Activated T-helper 9 cell treated with anti-CD3 and anti-CD28 coated beads, Interleukin-2, amount 50 U/mL, for 16 hours (primary cell): ENCODE measurements at regions not wholly inside any gene's neighbourhood (a gene's known extent, or its start where the extent isn't known, plus 50 kb on each side); places are given as distances from the start of the nearest gene placed in this dataset.

ENCODE experiments used
- DNase-seq: peaks from one replicate; pipeline ENCODE4 v3.0.0-alpha.2; 2020; ENCODE audit warnings: low read depth

DNA sequence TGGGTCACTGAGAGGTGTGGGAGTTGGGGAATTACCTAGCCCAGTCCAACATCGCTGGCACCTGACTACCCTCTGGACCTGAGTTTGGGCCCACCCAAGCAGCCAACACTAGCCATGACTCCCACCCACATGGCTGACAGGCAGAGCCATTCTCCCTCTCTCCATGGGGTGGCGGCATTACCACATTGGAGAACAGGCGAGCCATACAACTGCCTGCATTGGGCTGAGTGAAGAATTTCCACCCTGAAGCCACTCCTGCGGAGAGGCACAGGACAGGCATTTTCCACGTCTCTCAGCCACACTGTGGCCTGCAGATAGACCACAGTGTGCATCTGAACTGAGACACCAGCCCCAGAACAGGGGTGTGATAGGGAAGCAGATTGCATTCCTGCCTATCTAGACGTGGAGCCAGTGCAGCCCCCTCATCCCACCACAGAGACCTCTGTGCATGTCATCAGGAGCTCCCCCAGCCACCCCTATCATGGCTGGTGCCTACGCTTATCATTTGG, 58.2 kb upstream of the ANTXRL start:
- no peak for DNase-seq

DNA sequence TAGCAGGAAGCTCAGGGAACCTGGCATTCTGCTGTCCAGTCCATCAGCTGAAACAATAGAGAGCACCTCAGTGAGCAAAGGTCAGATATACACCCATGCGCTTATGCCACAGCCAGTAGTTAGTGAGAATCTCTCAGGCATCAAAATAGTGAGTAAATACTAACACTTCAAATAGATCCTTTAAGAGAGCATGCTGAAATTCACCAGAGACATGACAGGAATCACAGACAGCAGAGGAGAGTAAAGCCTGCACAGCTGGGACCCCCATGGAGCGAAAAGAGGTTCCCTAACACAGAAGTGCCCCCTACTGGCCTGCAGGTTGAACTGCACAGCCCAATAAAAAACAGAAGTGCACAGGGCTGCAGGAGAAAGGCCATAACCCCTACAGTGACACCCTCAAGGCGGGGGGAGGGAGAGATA, 57.6 kb upstream of the ANTXRL start:
- DNase-seq, result no peak

DNA sequence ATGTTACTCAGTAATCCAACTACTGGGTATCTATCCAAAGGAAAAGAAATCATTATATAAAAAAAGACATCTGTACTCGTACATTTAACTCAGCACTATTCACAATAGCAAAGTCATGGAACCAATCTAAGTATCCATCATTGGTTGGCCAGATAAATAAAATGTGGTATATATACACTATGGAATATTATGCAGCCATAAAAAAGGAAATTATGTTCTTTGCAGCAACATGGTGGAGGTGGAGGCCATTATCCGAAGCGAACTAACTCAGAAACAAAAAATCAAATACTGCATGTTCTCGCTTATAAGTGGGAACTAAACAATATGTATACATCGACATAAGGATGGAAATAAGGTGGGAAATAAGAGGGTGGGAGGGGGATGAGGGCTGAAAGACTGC, 56.2 kb upstream of the ANTXRL start:
- DNase-seq, result no peak

DNA sequence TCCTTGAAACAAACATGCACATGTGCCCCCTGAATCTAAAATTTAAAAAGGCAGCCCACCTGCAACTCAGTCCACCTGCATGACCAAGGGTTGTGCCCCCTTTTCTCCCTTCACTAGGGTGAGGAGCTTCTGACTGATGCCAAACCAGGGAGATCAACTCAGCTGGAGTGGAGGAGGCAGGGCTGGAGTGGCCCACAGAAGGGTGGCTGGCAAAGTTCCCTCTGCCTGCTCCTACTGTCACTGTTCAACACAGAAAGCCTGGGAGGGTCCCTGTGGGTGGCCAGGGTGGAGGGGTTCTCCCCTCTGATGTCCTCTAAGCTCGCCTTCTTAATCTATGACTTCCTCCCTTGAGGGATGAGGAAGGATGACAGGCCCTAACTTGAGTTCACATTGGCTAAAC, 55.7 kb upstream of the ANTXRL start:
- no peak for DNase-seq

DNA sequence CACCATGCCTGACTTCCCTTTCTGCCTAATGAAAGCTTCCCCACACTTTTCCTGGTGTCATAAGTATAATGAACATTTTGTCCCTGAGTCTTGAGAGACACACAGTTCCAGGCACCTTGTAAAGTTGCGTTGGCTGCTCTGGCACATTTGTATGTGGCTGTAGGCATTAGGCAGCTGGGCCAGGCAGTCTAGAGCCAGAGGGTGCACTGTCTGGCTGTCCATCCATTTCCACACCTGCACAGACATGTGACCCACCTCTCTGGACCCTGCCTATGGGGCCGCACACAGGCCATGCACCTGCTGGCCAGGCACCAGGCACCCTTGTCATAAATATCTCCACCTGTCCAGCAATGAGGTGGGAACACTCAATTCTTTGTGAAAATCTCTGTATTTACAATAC, 54.7 kb upstream of the ANTXRL start:
- DNase-seq, result no peak

DNA sequence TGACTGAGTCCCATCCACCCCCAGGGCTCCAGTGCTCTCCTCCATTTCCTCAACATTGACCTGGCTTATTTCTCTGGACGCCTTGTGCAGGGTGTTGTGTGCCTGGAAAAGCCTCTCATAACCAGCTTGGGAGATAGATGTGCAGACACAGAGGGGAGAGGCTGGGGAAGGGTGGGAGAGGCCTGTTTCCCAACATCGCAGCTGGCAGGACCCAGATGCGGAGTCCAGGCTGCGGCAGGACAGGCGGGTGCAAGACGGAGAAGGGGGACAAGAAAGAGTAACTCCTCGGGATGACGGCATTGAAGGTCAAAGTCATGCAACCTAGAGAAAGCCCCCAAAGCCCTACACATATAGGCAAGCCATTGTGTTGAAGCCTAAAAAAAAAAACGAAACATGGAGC, 54.1 kb upstream of the ANTXRL start:
- no peak for DNase-seq

DNA sequence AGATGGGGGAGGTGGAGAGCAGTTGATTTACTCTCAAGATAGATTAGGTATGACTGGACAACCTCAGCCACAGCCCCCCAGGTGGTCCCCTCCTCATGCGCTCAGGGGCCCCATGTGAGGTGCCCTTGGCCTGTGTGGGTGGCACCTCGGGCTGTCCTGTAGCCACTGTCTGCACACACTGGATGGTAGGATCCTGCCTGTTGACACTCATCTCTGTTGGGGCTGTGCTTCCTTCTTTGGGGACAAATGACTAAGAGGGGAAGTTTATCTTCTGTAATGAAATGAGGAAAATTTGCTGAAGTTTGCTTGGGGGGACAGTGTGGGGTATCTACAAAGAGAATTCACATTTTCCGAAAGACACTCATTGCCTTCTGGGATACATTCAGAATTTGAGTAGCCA, 53.6 kb upstream of the ANTXRL start:
- no peak for DNase-seq

DNA sequence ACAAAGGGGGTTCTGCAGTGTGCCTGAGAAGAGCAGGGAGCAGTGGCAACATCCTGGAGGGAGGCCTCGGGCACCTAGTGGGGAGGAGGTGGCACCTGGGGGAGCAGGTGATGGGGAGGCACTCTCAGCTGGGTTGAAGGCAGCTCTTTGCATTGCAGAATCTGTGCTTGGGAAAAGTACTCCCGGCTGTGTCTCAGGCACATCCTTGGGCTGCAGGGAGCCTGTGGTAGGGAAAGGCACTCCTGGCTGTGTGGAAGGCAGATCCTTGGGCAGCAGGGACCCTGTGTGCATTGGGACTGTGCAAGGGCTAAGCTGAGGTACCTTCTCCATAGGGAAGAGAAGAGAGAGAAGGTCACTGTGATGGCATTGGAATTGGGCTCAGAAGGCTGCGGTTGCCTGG, 52.8 kb upstream of the ANTXRL start:
- DNase-seq, result no peak

DNA sequence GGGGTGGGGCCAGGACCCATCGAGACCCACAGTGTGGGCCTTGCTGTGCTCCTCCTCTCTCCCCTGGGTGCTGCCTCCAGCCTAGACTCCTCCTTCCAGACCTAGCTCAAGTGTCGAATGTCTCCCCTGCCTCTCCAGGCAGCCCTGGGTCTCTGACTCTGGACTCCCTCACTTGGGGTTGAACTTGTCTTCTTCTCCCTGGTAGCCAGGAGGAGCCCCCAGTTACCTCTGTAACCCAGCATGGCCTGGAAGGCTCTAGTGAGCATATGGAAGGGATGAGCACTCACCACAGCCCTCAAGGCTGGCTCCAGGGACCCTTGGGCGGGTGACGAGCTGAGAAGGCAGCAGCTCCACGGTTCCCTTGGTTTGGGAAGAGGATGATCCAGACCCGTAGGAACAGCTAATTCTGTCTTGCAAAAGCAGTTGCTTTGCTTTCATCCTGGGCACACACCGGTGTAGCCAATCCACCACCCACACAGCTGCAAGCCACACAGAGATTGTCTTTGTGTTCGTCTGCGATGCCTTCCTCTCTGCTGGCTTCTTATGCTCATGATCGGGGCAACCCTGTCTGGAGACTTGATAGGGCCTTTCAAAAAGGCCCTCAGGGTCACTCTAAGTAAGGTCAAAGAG, 52.3 kb upstream of the ANTXRL start:
- DNase-seq, result no peak

DNA sequence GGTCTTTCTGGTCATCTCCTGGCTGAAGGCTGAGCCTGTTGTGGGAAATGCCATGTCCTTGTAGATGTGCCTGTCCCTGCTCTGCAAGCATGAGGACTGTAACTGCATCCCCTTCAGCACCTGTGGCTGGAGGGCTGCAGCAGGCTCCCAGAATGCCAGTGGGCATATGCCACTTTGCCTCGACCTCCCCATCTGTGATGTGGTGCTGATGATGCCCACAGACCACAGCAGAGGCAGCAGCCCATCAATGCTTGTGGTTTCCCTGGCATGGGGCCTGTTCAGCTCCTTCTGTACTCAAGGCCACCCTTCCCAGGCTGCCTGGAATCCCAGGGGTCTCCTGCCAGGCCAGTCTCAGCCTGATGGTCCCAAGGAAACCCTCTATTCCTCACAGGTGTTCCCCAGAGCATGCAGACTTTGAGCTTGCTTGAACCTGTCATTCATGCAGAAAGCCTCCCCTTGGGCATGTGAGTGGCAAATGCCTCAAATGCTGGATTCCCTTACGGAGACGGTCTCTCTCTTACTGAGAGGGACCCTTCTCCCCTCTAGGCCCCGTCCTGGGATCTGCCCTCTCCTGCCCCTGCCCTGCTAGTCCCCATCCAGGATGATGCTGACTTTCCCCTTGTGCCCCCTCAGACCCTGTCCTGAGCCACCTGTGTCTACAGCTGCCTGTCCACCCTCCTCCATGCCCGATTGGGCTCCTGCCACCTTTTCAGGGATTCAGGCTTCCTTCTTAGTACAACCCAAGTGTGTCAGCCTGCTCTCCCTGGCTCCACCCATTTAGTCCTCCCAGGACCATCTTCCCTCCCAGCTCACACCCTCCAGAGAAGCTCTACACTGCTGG, 50.9 kb upstream of the ANTXRL start:
- DNase-seq, result no peak

DNA sequence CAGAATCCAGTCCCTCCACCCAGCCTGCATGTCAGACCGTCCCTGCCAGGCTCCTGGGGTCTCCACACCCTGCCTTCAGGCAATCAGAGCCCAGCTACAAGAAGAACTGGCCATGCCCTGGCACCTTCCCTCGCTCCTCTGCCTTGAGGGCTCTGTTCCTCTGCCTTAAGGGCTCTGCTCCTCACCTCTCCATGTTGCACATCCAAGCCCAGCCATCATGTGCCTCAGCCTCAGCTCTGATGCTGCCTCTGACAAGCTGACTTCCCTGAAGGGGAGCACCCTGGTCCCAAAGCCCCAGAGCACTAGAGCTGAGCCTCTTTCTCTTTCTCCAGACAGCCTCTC, 50.3 kb upstream of the ANTXRL start:
- DNase-seq, result no peak

DNA sequence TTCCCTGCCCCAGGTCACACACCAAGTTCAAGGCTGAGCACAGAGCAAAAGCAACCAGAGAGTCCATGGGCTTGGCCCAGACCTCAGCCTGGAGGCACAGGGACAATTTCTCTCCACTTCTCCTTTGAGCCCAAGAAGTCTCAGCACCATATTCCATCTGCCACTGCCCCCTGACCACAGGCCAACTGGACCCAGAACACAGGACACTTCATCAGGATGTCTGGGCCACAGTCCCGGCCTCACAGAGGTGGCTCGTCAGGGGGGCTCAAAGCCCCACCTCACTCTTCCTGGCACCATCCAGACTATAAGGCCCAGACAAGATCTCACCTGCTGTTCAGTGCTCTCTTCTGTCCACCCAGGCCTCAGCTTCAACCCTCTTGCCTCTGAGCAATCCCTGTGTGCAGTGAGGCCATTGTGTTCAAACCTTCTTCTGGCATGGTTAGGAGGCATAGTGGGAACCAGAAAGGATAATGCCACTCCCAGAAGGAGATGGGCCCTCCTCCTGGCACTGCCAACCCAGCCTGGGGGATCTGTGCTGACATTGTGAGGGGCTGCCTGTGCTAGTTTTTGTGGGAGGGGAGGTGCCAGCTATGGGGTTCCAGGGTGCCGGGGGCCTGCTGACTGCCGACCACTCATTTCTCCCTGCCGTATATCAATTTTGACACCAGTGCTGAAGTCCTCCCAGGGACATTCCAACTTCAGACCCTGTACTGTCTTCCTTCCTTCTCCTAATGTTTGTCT, 49.7 kb upstream of the ANTXRL start:
- no peak for DNase-seq
